Mesothelial cell of epicardium (in vitro differentiated cells): ENCODE measurements at regions not wholly inside any gene's neighbourhood (a gene's known extent, or its start where the extent isn't known, plus 50 kb on each side); places are given as distances from the start of the nearest gene placed in this dataset.
"Not testable (repeated sequence)": the region's sequence is repeated elsewhere in the genome, so short reads cannot be mapped to it uniquely, and the experiment has no call there.

Experiments used
- DNase-seq, 2 experiments: peaks; one replicate each; pipeline ENCODE4 v3.0.0; 2021; ENCODE audit warnings: low spot score in 2 of 2; ENCODE audit not compliant: unreplicated experiment in 2 of 2
- H3K27ac Mint-ChIP-seq: 2 replicates; pipeline ENCODE4 v1.8.0; 2021; ENCODE audit warnings: mixed read lengths
- H3K27me3 Mint-ChIP-seq: 2 replicates; pipeline ENCODE4 v1.8.0; 2021; ENCODE audit warnings: low read depth, mixed read lengths
- H3K36me3 Mint-ChIP-seq: 2 replicates; pipeline ENCODE4 v1.8.0; 2021; ENCODE audit warnings: mixed read lengths
- H3K4me1 Mint-ChIP-seq: 2 replicates; pipeline ENCODE4 v1.8.0; 2021; ENCODE audit warnings: mixed read lengths
- H3K4me3 Mint-ChIP-seq: 2 replicates; pipeline ENCODE4 v1.8.0; 2021; ENCODE audit warnings: mild to moderate bottlenecking, moderate library complexity, mixed read lengths
- H3K9me3 Mint-ChIP-seq: 2 replicates; pipeline ENCODE4 v1.8.0; 2021; ENCODE audit warnings: mixed read lengths
- CTCF ChIP-seq: fragments of 200-600 bp; sonication (generic); IDR thresholded peaks from one replicate; pipeline ENCODE4 v1.5.0; 2021; ENCODE audit warnings: antibody characterized with exemption; ENCODE audit not compliant: unreplicated experiment

DNA sequence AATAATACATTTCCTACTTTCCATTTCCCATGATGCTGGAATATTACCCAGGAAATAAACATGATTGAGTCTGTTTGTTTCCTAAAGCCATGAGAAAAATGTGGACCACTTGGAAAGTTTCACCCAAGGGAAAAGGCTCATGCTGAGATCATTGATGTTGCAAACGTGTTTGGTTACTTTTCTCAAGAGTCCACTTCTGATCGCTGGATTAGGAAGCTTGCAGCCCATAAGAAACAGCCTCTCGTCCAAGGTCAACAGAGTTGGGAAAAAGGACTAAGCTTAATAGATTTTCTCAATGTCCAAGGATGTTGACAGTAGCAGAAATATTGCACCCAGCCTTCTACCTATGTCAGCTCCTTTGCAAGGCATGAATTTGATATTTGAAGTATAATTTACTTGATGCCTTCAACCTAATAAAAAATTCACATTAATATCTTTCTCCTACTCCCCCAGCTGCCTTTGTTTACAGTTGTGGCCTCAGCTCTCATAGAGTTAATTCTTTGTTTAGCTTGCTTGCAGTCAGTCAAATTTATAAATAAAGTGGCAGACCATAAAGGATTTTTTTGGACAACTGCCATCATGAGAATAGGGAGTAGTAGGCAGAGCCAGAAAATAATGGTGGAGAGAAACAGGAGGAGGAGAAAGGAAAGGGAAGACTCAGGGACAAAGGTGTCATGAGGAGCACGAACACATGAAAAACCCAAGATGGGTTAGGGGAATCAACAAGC, 65.6 kb upstream of the BLTP1 start:
- H3K36me3 Mint-ChIP-seq = no peaks in the 10 kb centered on the region
- TF ChIP-seq CTCF = no peak
- peaks cover 7% of the 10 kb centered on the region for H3K4me1 Mint-ChIP-seq
- no peak for DNase-seq
- peaks cover 8% of the 10 kb centered on the region for H3K27me3 Mint-ChIP-seq
- no peak overlapping the region for H3K27ac Mint-ChIP-seq
- peaks cover 4% of the 10 kb centered on the region for H3K9me3 Mint-ChIP-seq
- no peak overlapping the region for H3K4me3 Mint-ChIP-seq

DNA sequence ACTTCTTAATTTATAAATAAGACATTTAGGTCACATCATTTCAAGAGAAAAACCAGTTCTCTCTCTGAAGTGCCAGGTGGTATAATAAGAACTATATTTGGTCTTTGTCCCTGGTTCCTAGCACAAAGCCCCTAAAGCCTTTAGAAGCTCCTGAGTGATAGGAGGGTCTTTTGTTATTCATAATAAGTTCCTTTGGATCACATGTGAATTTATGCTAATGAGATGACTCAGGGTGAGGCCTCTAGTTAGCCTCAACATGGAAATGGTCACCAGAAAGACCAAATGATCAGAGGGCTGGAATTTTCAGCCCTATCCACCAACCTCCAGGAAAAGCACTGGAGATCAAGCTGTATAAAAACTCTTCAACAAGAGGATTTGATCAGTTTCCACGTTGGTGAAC, 68.1 kb upstream of the BLTP1 start:
- peaks cover 7% of the 10 kb centered on the region for H3K4me1 Mint-ChIP-seq
- DNase-seq = no peak
- H3K27me3 Mint-ChIP-seq = peaks cover 20% of the 10 kb centered on the region
- TF ChIP-seq CTCF = no peak
- H3K27ac Mint-ChIP-seq = no peak overlapping the region
- no peak overlapping the region for H3K4me3 Mint-ChIP-seq
- no peaks in the 10 kb centered on the region for H3K36me3 Mint-ChIP-seq
- H3K9me3 Mint-ChIP-seq = peaks cover 4% of the 10 kb centered on the region

DNA sequence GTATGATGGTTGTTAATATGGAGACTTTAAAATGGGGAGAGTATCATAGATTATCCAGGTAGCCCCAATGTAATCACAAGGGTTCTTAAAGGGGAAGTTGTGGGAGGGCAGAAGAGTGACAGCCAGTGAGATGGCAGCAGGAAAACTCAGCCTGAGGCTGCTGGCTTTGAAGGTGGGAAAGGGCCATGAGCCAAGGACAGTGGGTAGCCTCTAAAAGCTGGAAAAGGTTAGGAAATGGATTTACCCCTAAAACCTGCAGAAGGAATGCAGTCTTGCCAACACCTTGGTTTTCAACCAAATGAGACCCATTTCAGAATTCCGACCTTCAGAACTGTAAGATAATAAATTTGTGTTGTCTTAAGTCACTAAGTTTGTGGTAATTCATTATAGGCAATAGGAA, 68.8 kb upstream of the BLTP1 start:
- no peak for DNase-seq
- H3K9me3 Mint-ChIP-seq = peaks cover 4% of the 10 kb centered on the region
- H3K27ac Mint-ChIP-seq = no peak overlapping the region
- no peak overlapping the region for H3K4me3 Mint-ChIP-seq
- H3K4me1 Mint-ChIP-seq = peaks cover 7% of the 10 kb centered on the region
- H3K36me3 Mint-ChIP-seq = no peaks in the 10 kb centered on the region
- TF ChIP-seq CTCF = no peak
- H3K27me3 Mint-ChIP-seq = peaks cover 20% of the 10 kb centered on the region

DNA sequence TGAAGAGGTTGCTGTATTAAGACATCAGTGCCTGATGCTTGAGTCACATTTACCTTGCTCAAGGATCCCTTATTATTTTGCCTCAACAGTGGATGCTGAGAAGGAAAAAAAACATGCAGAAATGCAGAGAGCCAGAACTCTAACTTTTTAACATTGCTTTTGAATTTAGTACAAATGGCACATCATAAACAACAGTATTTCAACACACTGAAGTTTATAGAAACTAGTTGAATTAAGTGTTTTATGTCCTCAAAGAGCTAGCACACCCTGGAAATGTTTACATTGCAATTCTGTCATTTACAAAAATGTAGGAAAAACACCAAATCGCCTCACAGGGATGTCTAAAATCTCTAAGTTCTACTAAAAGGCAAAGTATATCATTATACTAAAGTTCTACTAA, 69.5 kb upstream of the BLTP1 start:
- H3K27ac Mint-ChIP-seq = no peak overlapping the region
- no peak for DNase-seq
- no peak overlapping the region for H3K4me3 Mint-ChIP-seq
- H3K36me3 Mint-ChIP-seq = no peaks in the 10 kb centered on the region
- H3K4me1 Mint-ChIP-seq = peaks cover 7% of the 10 kb centered on the region
- H3K27me3 Mint-ChIP-seq = peaks cover 15% of the 10 kb centered on the region
- TF ChIP-seq CTCF = no peak
- H3K9me3 Mint-ChIP-seq = peaks cover 4% of the 10 kb centered on the region

DNA sequence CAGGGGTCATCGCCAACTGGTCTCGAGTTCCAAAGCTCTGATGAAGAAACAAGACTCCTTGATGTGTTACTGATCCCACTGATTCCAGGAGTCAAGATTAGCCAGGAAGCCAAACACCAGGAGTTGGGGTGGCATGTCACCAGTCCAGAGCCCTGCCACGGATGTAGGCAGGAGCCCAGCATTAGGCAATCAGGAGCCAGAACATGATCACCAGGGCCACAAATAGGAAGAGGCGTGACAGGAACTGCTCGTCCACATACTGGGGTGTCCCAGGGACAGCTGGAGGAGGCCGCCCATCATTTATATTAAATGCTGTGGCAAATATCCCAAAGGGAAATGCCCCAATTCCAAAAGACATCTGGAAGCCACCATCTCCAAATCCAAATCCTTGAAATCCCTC, 74.5 kb upstream of the BLTP1 start:
- not testable (repeated sequence) for H3K9me3 Mint-ChIP-seq, H3K4me3 Mint-ChIP-seq, DNase-seq, H3K36me3 Mint-ChIP-seq, H3K27ac Mint-ChIP-seq, H3K4me1 Mint-ChIP-seq
- H3K27me3 Mint-ChIP-seq = peaks cover 25% of the 10 kb centered on the region

DNA sequence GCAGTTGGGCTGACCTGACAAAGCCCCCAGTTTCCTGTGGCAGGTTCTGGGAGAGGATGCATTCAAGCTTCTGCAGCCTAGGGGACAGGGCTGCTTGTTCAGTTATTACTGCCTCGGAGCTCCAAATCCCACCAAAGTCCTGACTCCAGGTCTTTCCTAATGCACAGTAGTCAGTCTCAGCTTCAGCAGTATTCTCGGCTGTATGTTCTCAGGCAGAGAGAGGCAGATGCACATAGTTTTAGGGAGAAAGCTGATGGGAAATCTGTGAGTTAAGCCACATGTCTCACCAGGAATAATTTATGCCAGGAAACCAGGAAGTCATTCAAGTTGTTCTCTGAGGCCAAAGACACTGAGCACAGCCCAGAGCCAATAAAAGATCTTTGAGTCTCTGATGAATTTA, 75.3 kb upstream of the BLTP1 start:
- not testable (repeated sequence) for H3K4me3 Mint-ChIP-seq, DNase-seq, H3K9me3 Mint-ChIP-seq, H3K27ac Mint-ChIP-seq, H3K4me1 Mint-ChIP-seq, H3K36me3 Mint-ChIP-seq
- peaks cover 32% of the 10 kb centered on the region for H3K27me3 Mint-ChIP-seq

DNA sequence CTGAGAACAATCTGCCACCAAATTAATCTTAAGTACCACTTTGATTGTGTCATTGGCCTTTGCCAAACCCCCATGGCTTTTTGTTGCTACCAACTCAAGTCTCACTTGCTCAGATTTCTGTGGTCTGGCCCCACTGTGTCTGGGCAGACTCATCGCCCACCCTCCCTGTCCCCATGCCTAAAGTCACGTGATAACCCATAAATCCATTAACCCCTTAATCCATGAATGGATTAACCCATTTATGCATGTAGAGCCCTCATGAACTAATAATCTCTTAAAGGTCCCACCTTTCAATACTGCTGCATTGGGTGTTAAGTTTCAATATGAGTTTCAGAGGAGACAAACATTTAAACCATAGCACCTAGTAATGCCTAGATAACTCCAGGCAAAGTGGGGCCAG, 78.5 kb upstream of the BLTP1 start:
- no peak for TF ChIP-seq CTCF
- Mint-ChIP-seq H3K4me1 (peaks cover 3% of the 10 kb centered on the region), H3K9me3 (no peaks in the 10 kb centered on the region), H3K27ac (no peak overlapping the region), H3K27me3 (peaks cover 26% of the 10 kb centered on the region), H3K36me3 (no peaks in the 10 kb centered on the region), H3K4me3 (no peak overlapping the region)
- DNase-seq = no peak
